Osteocyte (in vitro differentiated cells): ENCODE measurements at regions not wholly inside any gene's neighbourhood (a gene's known extent, or its start where the extent isn't known, plus 50 kb on each side); places are given as distances from the start of the nearest gene placed in this dataset.

Source experiments
- DNase-seq: peaks from one replicate; pipeline ENCODE4 v3.0.0; 2021; ENCODE audit warnings: mixed read lengths; ENCODE audit not compliant: unreplicated experiment; ENCODE audit errors: extremely low spot score
- H3K27ac Mint-ChIP-seq: one replicate; pipeline ENCODE4 v1.8.0; 2021; ENCODE audit warnings: mild to moderate bottlenecking, mixed read lengths; ENCODE audit not compliant: unreplicated experiment
- H3K27me3 Mint-ChIP-seq: one replicate; pipeline ENCODE4 v1.8.0; 2021; ENCODE audit warnings: mixed read lengths; ENCODE audit not compliant: unreplicated experiment
- H3K36me3 Mint-ChIP-seq: one replicate; pipeline ENCODE4 v1.8.0; 2021; ENCODE audit warnings: mixed read lengths; ENCODE audit not compliant: unreplicated experiment
- H3K4me1 Mint-ChIP-seq: one replicate; pipeline ENCODE4 v1.8.0; 2021; ENCODE audit warnings: mixed read lengths; ENCODE audit not compliant: unreplicated experiment
- H3K4me3 Mint-ChIP-seq: one replicate; pipeline ENCODE4 v1.8.0; 2021; ENCODE audit warnings: mild to moderate bottlenecking, moderate library complexity, mixed read lengths; ENCODE audit not compliant: unreplicated experiment
- H3K9me3 Mint-ChIP-seq: one replicate; pipeline ENCODE4 v1.8.0; 2021; ENCODE audit warnings: mixed read lengths; ENCODE audit not compliant: unreplicated experiment
- CTCF ChIP-seq: fragments of 200-600 bp; sonication (generic); IDR thresholded peaks from 2 replicates; pipeline ENCODE4 v1.5.0; 2021; ENCODE audit warnings: antibody characterized with exemption, mild to moderate bottlenecking, moderate library complexity

DNA sequence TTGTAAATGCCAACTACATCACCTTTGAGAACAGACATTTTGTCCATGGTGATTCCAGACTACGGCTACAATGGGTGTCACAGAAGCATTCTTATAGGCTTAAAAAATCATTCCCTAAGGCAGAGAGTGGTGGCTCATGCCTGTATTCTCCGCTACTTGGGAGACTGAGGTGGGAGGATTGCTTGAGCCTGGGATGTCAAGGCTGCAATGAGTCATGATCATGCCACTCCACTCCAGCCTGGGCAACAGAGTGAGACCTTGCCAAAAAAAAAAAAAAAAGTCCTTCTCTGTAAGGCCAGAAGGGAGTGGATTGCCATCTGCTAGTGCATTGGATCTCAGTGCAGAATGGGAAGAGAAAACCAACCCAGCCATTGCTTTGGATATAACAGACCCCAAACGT is 522.5 kb downstream of the VRK1 start:
- H3K9me3 Mint-ChIP-seq, result peaks cover 41% of the 10 kb centered on the region
- no peak for DNase-seq

DNA sequence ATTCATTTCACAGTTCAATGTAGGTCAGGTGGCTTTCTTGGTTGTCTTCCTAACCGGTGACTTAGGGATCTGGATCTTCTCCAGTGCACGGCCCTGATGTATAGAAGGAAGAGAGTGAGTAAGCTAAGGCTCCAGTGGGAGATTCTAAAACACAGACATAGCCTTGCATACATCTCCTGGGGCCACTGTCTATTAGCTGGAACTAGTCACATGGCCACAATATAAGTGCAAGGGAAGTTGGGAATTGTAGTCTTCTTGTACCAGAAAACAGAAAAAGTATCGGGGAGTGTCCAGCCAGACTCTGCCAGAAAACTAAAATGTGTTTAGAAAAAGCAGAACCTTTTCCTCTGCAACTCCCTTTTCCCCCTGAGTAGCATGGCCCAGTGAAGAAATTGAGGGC is 531.6 kb downstream of the VRK1 start:
- H3K27me3 Mint-ChIP-seq, result no peaks in the 10 kb centered on the region

More for the DNA sequence above, 522.5 kb downstream of the VRK1 start:
- Mint-ChIP-seq H3K27me3 (no peaks in the 10 kb centered on the region), H3K4me3 (no peak overlapping the region), H3K27ac (no peak overlapping the region), H3K4me1 (no peaks in the 10 kb centered on the region), H3K36me3 (no peaks in the 10 kb centered on the region)
- TF ChIP-seq CTCF, result no peak

DNA sequence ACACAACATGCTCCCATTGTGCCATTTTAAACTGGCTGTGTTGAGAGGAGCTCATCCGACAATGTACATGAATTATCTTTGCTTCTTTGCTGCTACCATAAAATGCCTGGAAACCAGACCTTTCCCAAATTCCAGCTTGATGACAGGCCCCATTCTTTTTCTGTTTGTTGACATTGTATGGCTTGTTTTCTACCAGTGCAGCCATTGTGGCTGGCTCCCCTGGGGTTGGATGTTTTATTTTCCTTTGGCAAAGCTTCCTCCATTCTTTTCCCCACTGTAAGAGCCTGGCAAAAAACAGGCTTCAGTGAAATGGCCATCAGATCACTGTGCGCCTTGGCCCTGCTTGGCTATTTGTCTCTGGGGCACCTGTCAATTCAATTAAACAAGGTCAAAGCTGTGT is 532.5 kb downstream of the VRK1 start:
- H3K9me3 Mint-ChIP-seq, result peaks cover 35% of the 10 kb centered on the region
- no peak overlapping the region for H3K27ac Mint-ChIP-seq
- TF ChIP-seq CTCF, result no peak
- H3K4me1 Mint-ChIP-seq, result no peaks in the 10 kb centered on the region
- H3K36me3 Mint-ChIP-seq, result no peaks in the 10 kb centered on the region
- no peaks in the 10 kb centered on the region for H3K27me3 Mint-ChIP-seq
- no peak overlapping the region for H3K4me3 Mint-ChIP-seq
- DNase-seq, result no peak

More for the DNA sequence above, 531.6 kb downstream of the VRK1 start:
- Mint-ChIP-seq H3K4me3 (no peak overlapping the region), H3K36me3 (no peaks in the 10 kb centered on the region), H3K27ac (no peak overlapping the region), H3K4me1 (no peaks in the 10 kb centered on the region), H3K9me3 (peaks cover 37% of the 10 kb centered on the region)
- DNase-seq, result no peak
- TF ChIP-seq CTCF, result no peak

DNA sequence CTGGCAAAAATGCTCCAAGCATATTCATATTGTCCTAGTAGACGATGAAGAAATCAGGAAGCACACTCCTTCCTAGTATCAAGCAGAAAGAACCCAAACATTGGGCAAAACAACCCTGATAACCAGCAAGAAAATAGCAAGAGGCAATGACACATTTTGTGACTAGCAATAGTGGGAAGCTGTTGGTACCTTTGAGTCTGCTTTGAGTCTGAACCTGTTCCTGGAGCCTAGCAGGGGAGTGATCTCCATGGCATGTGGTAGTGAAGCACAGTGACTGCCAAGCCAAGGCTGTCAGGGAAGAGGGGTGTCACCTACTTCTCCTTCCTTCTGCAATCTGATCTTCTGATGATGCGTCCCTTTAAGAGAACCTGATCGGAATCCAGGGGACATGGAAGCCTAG is 533.9 kb downstream of the VRK1 start:
- Mint-ChIP-seq H3K9me3 (peaks cover 41% of the 10 kb centered on the region), H3K4me3 (no peak overlapping the region), H3K27ac (no peak overlapping the region), H3K36me3 (no peaks in the 10 kb centered on the region), H3K27me3 (no peaks in the 10 kb centered on the region), H3K4me1 (no peaks in the 10 kb centered on the region)
- DNase-seq, result peak; percentile 27
- TF ChIP-seq CTCF, result no peak

- TF ChIP-seq CTCF, result no peak
- Mint-ChIP-seq H3K4me3 (no peak overlapping the region), H3K27ac (no peak overlapping the region), H3K27me3 (no peaks in the 10 kb centered on the region), H3K36me3 (no peaks in the 10 kb centered on the region), H3K9me3 (peaks cover 39% of the 10 kb centered on the region), H3K4me1 (no peaks in the 10 kb centered on the region)
- DNase-seq, result peak; percentile 36
These were observed 534.3 kb downstream of the VRK1 start for GRCh38 chr14:97331526-97331925.
